Keratinocyte (primary cell): ENCODE measurements at regions not wholly inside any gene's neighbourhood (a gene's known extent, or its start where the extent isn't known, plus 50 kb on each side); places are given as distances from the start of the nearest gene placed in this dataset.

Experiments used
- DNase-seq: peaks from one replicate; pipeline ENCODE4 v3.0.0-alpha.2; 2011; ENCODE audit warnings: low read depth, missing footprints, low spot score
- FAIRE-seq: peaks from 2 replicates; lab custom pipeline; 2011; peaks lifted over from hg19 to GRCh38; lab: Jason Lieb, UNC
- H2AFZ ChIP-seq: 2 replicates; pipeline ENCODE4 v1.6.0; 2012; ENCODE audit warnings: low read length, control low read depth, inconsistent platforms; ENCODE audit not compliant: control insufficient read depth
- H3K27ac ChIP-seq: 2 replicates; pipeline ENCODE4 v1.5.1; 2011; ENCODE audit warnings: low read length; ENCODE audit not compliant: control insufficient read depth, insufficient read depth
- H3K27me3 ChIP-seq: 3 replicates; pipeline ENCODE4 v1.6.0; 2011; ENCODE audit warnings: low read length; ENCODE audit not compliant: control insufficient read depth, insufficient read depth; ENCODE audit errors: extremely low read depth
- H3K36me3 ChIP-seq, 2 experiments: 2 replicates in 1 of 2; 3 replicates in 1 of 2; pipeline ENCODE4 v1.5.1; 2011; ENCODE audit warnings: low read length in 2 of 2, mild to moderate bottlenecking in 1 of 2; ENCODE audit not compliant: control insufficient read depth in 2 of 2, insufficient read depth in 2 of 2; ENCODE audit errors: extremely low read depth in 1 of 2
- H3K4me1 ChIP-seq: 3 replicates; pipeline ENCODE4 v1.5.1; 2011; ENCODE audit warnings: low read length; ENCODE audit not compliant: control insufficient read depth, insufficient read depth; ENCODE audit errors: extremely low read depth
- H3K4me2 ChIP-seq: 3 replicates; pipeline ENCODE4 v1.6.0; 2011; ENCODE audit warnings: low read depth, low read length; ENCODE audit not compliant: control insufficient read depth, insufficient read depth; ENCODE audit errors: extremely low read depth
- H3K4me3 ChIP-seq, 3 experiments: fragments of 200-600 bp in 1 of 3; sonication (generic) in 1 of 3; 2 replicates in 2 of 3; 3 replicates in 1 of 3; pipeline ENCODE4 v1.5.1; 2011 to 2016; ENCODE audit warnings: low read length in 3 of 3, mild to moderate bottlenecking in 3 of 3, control low read depth in 2 of 3, inconsistent platforms in 1 of 3, low read depth in 1 of 3, mixed read lengths in 1 of 3, mixed run types in 1 of 3, moderate library complexity in 1 of 3; ENCODE audit not compliant: control insufficient read depth in 2 of 3, insufficient read depth in 2 of 3; ENCODE audit errors: extremely low read depth in 1 of 3
- H3K79me2 ChIP-seq: 2 replicates; pipeline ENCODE4 v1.6.0; 2012; ENCODE audit warnings: low read length; ENCODE audit not compliant: control insufficient read depth, insufficient read depth
- H3K9ac ChIP-seq: 3 replicates; pipeline ENCODE4 v1.6.0; 2011; ENCODE audit warnings: low read length; ENCODE audit not compliant: control insufficient read depth, insufficient read depth; ENCODE audit errors: extremely low read depth
- H3K9me1 ChIP-seq: 3 replicates; pipeline ENCODE4 v1.6.0; 2011; ENCODE audit warnings: low read length; ENCODE audit not compliant: control insufficient read depth, insufficient read depth; ENCODE audit errors: extremely low read depth
- H3K9me3 ChIP-seq: 2 replicates; pipeline ENCODE4 v1.5.1; 2012; ENCODE audit warnings: low read depth, low read length; ENCODE audit not compliant: control insufficient read depth
- H4K20me1 ChIP-seq: 3 replicates; pipeline ENCODE4 v1.6.0; 2011; ENCODE audit warnings: low read length; ENCODE audit not compliant: control insufficient read depth, insufficient read depth; ENCODE audit errors: extremely low read depth
- CTCF ChIP-seq, 3 experiments: IDR thresholded peaks in 1 of 3; conservative IDR thresholded peaks in 1 of 3; optimal IDR thresholded peaks in 1 of 3; 2 replicates in 2 of 3; 3 replicates in 1 of 3; pipeline versions ENCODE3 to v1.5.1; 2011; ENCODE audit warnings: low read length in 3 of 3, mild to moderate bottlenecking in 3 of 3, moderate library complexity in 2 of 3, control low read depth in 1 of 3, inconsistent platforms in 1 of 3; ENCODE audit not compliant: insufficient read depth in 2 of 3; ENCODE audit errors: extremely low read depth in 1 of 3
- EZH2 ChIP-seq: IDR thresholded peaks from one replicate; pipeline ENCODE4 v1.6.1; 2012; ENCODE audit warnings: inconsistent platforms, mild to moderate bottlenecking, low read length, moderate library complexity
- dilution Hi-C: fragments of 300-500 bp; cut with MboI; formaldehyde crosslinking; loops from one replicate; pipeline ENCODE4 v1.7.0; 2020; ENCODE audit warnings: low sequenced_read_pairs; ENCODE audit not compliant: extremely low pct_ligation_motif_present

- Histone ChIP-seq H3K4me1 (no peaks in the 10 kb centered on the region), H3K27me3 (no peaks in the 10 kb centered on the region), H3K9ac (no peak overlapping the region), H3K27ac (no peak overlapping the region), H2AFZ (no peak overlapping the region), H3K36me3 (no peaks in the 10 kb centered on the region), H4K20me1 (no peaks in the 10 kb centered on the region), H3K4me3 (no peak overlapping the region), H3K9me3 (no peaks in the 10 kb centered on the region), H3K79me2 (no peaks in the 10 kb centered on the region), H3K4me2 (no peak overlapping the region), H3K9me1 (no peaks in the 10 kb centered on the region)
- TF ChIP-seq EZH2 (no peak), CTCF (optimal IDR thresholded peaks at IDR 0.05 in 1 of 3, IDR thresholded peaks at IDR 0.05 in 1 of 3, conservative IDR thresholded peaks at IDR 0.05 in 1 of 3; ENCODE audit: extremely low read depth in 1 of 3, insufficient read depth in 2 of 3, low read length in 3 of 3) (no peak)
- dilution Hi-C loops, result no loop called here
- DNase-seq, result no peak
- FAIRE-seq, result no peak
These were observed 379.3 kb downstream of the INSC start for GRCh38 chr11:15493921-15494620.

- H3K27me3 ChIP-seq, result no peaks in the 10 kb centered on the region
- dilution Hi-C loops, result no loop called here
- H3K4me2 ChIP-seq, result no peak overlapping the region
- no peaks in the 10 kb centered on the region for H3K9me1 ChIP-seq
- no peaks in the 10 kb centered on the region for H3K4me1 ChIP-seq
- no peak for DNase-seq
- no peak for TF ChIP-seq CTCF (optimal IDR thresholded peaks at IDR 0.05 in 1 of 3, IDR thresholded peaks at IDR 0.05 in 1 of 3, conservative IDR thresholded peaks at IDR 0.05 in 1 of 3; ENCODE audit: extremely low read depth in 1 of 3, insufficient read depth in 2 of 3, low read length in 3 of 3)
- TF ChIP-seq EZH2, result no peak
- FAIRE-seq, result no peak
- no peaks in the 10 kb centered on the region for H3K9me3 ChIP-seq
- H4K20me1 ChIP-seq, result no peaks in the 10 kb centered on the region
- H3K27ac ChIP-seq, result no peak overlapping the region
- no peak overlapping the region for H2AFZ ChIP-seq
- H3K4me3 ChIP-seq, result no peak overlapping the region
- no peak overlapping the region for H3K9ac ChIP-seq
- H3K79me2 ChIP-seq, result no peaks in the 10 kb centered on the region
- H3K36me3 ChIP-seq, result no peaks in the 10 kb centered on the region
These were observed 380.0 kb downstream of the INSC start for GRCh38 chr11:15494740-15495139.
